GM21367 (cell line): ENCODE measurements at regions not wholly inside any gene's neighbourhood (a gene's known extent, or its start where the extent isn't known, plus 50 kb on each side); places are given as distances from the start of the nearest gene placed in this dataset.
"Not testable (repeated sequence)": the region's sequence is repeated elsewhere in the genome, so short reads cannot be mapped to it uniquely, and the experiment has no call there.

Experiments used
- ATAC-seq: cut with Tn5 transposase; IDR thresholded peaks from one replicate; pipeline ENCODE4 v1.9.1; 2021; ENCODE audit not compliant: unreplicated experiment

- ATAC-seq, result no peak
Measured at GRCh38 chr10:31186225-31187000, 132.6 kb upstream of the ZEB1 start.

GRCh38 chr10:31187182-31187581 lies 131.8 kb upstream of the ZEB1 start:
- no peak for ATAC-seq

- ATAC-seq, result no peak
Measured at GRCh38 chr10:31187607-31188210, 131.3 kb upstream of the ZEB1 start.

GRCh38 chr10:31188792-31189406 lies 130.1 kb upstream of the ZEB1 start:
- no peak for ATAC-seq

- ATAC-seq, result no peak
Measured at GRCh38 chr10:31190488-31190887, 128.5 kb upstream of the ZEB1 start.

GRCh38 chr10:31192475-31192874 lies 126.5 kb upstream of the ZEB1 start:
- ATAC-seq, result no peak

- ATAC-seq, result no peak
Measured at GRCh38 chr10:31194986-31195385, 124.0 kb upstream of the ZEB1 start.

GRCh38 chr10:31197886-31198285 lies 121.1 kb upstream of the ZEB1 start:
- ATAC-seq, result no peak

GRCh38 chr10:31204090-31204489 lies 114.9 kb upstream of the ZEB1 start:
- ATAC-seq, result no peak

- ATAC-seq, result no peak
Measured at GRCh38 chr10:31207636-31208035, 111.4 kb upstream of the ZEB1 start.

GRCh38 chr10:31209478-31209877 lies 109.5 kb upstream of the ZEB1 start:
- ATAC-seq, result no peak

GRCh38 chr10:31210190-31210589 lies 108.8 kb upstream of the ZEB1 start:
- ATAC-seq, result no peak

- no peak for ATAC-seq
Measured at GRCh38 chr10:31213959-31214358, 105.1 kb upstream of the ZEB1 start.

- no peak for ATAC-seq
Measured at GRCh38 chr10:31215052-31215451, 104.0 kb upstream of the ZEB1 start.

- no peak for ATAC-seq
Measured at GRCh38 chr10:31219306-31219705, 99.7 kb upstream of the ZEB1 start.

- not testable (repeated sequence) for ATAC-seq
Measured at GRCh38 chr10:31228780-31229179, 90.2 kb upstream of the ZEB1 start.

- ATAC-seq, result no peak
Measured at GRCh38 chr10:31239961-31240360, 79.1 kb upstream of the ZEB1 start.

- no peak for ATAC-seq
Measured at GRCh38 chr10:31242902-31243301, 76.1 kb upstream of the ZEB1 start.

GRCh38 chr10:31251118-31251517 lies 67.9 kb upstream of the ZEB1 start:
- ATAC-seq, result not testable (repeated sequence)

- ATAC-seq, result no peak
Measured at GRCh38 chr10:31253237-31253636, 65.8 kb upstream of the ZEB1 start.

- ATAC-seq, result no peak
Measured at GRCh38 chr10:31261511-31262311, 57.3 kb upstream of the ZEB1 start.
